ENCODE measurements at regions not wholly inside any gene's neighbourhood (a gene's known extent, or its start where the extent isn't known, plus 50 kb on each side); places are given as distances from the start of the nearest gene placed in this dataset.

DNA sequence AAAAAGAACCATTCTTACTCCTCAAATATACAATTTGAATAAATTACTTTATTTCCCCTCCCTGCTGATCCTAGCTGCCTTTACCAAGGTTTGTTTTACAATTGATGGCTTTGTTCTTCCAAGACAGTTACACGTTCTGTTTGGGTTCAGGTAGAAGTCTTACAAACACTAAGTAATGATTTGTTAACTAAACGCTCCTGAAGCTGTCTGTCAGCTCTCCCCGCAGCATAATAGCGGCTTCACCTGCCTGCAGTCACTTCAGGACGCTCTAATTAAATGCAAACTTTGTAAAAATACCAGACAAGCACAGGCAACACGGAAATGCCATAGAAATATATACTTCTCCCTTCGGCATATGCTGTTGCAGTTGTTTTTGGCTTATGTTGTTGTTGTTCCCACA, 176.4 kb upstream of the MDFIC2 start:
- Histone ChIP-seq H2AFZ (ENCODE audit: low read depth, low read length) (no peak overlapping the region), H3K4me2 (ENCODE audit: insufficient read depth, low read length) (no peak overlapping the region), H3K79me2 (ENCODE audit: control insufficient read depth, insufficient read depth, low read length) (no peaks in the 10 kb centered on the region), H3K9ac (replicated peaks; ENCODE audit: extremely low read depth, insufficient read depth, low read length) (no peak overlapping the region), H3K27me3 (ENCODE audit: control insufficient read depth in 2 of 2, insufficient read depth in 2 of 2, low read length in 2 of 2) (peaks cover 2 to 8% of the 10 kb centered on the region in 2 experiments), H4K20me1 (replicated peaks; ENCODE audit: control insufficient read depth, extremely low read depth, insufficient read depth, low read length) (no peaks in the 10 kb centered on the region), H3K9me1 (replicated peaks; ENCODE audit: control insufficient read depth, extremely low read depth, insufficient read depth, low read length) (no peaks in the 10 kb centered on the region), H3K9me3 (replicated peaks; ENCODE audit: control insufficient read depth, insufficient read depth, low read length) (no peaks in the 10 kb centered on the region), H3K4me3 (replicated peaks in 1 of 3; ENCODE audit: insufficient read depth in 1 of 3, low read depth in 1 of 3, low read length in 3 of 3) (no peak overlapping the region), H3K4me1 (ENCODE audit: control insufficient read depth, extremely low read depth, insufficient read depth, low read length) (no peaks in the 10 kb centered on the region), H3K36me3 (ENCODE audit: control insufficient read depth in 2 of 2, extremely low read depth in 1 of 2, insufficient read depth in 2 of 2, low read length in 2 of 2) (no peaks in the 10 kb centered on the region), H3K27ac (ENCODE audit: insufficient read depth, low read depth, low read length) (no peak overlapping the region)
- no TSS peak for BruUV-seq (replicated peaks)
- dilution Hi-C loops (cut with MboI; ENCODE audit: extremely low pct_ligation_motif_present, low sequenced_read_pairs) (no loop called here), intact Hi-C loops (cut with micrococcal nuclease) (no loop called here)
- TF ChIP-seq FOS (IDR thresholded peaks at IDR 0.05; ENCODE audit: borderline replicate concordance, insufficient read depth, low read length) (no peak), POLR2A (IDR thresholded peaks at IDR 0.05; ENCODE audit: low read depth, low read length) (no peak), CTCF (IDR thresholded peaks at IDR 0.05; ENCODE audit: extremely low read depth in 1 of 2, insufficient read depth in 1 of 2, low read depth in 1 of 2, low read length in 2 of 2) (no peak), JUN (IDR thresholded peaks at IDR 0.05; ENCODE audit: borderline replicate concordance, insufficient read depth, insufficient read length, low read depth) (no peak), EZH2 (IDR thresholded peaks at IDR 0.05; ENCODE audit: borderline replicate concordance, low read depth, low read length, severe bottlenecking) (no peak), MYC (IDR thresholded peaks at IDR 0.05; ENCODE audit: low read depth, low read length) (no peak)
- TF ChIP-seq, protein P1, sequence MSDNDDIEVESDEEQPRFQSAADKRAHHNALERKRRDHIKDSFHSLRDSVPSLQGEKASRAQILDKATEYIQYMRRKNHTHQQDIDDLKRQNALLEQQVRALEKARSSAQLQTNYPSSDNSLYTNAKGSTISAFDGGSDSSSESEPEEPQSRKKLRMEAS (IDR thresholded peaks at IDR 0.05; ENCODE audit: insufficient read depth, insufficient read length), result no peak
- FAIRE-seq (no peak), DNase-seq (ENCODE audit: low read depth, low spot score) (no peak)
- ChIA-PET CTCF (no interaction called here), POLR2A (no interaction called here)

DNA sequence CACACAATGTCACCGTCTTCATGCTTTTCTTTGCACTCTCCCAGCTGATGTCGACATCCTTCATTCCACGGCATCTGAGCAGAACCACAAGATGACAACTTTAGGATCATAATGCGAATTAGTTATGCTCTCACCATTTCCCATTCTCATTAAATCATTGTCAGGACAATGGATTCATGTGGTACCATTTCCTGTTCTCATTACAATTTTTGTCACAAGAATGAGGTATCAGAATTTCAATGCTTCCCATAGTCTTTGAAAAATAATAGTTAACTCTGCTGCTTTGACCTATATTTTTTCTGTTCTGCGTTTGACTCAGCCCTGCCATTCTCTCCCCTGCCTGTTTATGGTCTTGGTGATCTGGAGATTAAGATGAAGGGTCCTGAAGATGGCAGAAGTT, 175.7 kb upstream of the MDFIC2 start:
- Histone ChIP-seq H3K27me3 (ENCODE audit: control insufficient read depth in 2 of 2, insufficient read depth in 2 of 2, low read length in 2 of 2) (peaks cover 2 to 8% of the 10 kb centered on the region in 2 experiments), H3K79me2 (ENCODE audit: control insufficient read depth, insufficient read depth, low read length) (no peaks in the 10 kb centered on the region), H4K20me1 (replicated peaks; ENCODE audit: control insufficient read depth, extremely low read depth, insufficient read depth, low read length) (no peaks in the 10 kb centered on the region), H2AFZ (ENCODE audit: low read depth, low read length) (no peak overlapping the region), H3K36me3 (ENCODE audit: control insufficient read depth in 2 of 2, extremely low read depth in 1 of 2, insufficient read depth in 2 of 2, low read length in 2 of 2) (no peaks in the 10 kb centered on the region), H3K4me3 (replicated peaks in 1 of 3; ENCODE audit: insufficient read depth in 1 of 3, low read depth in 1 of 3, low read length in 3 of 3) (no peak overlapping the region), H3K9me1 (replicated peaks; ENCODE audit: control insufficient read depth, extremely low read depth, insufficient read depth, low read length) (no peaks in the 10 kb centered on the region), H3K9me3 (replicated peaks; ENCODE audit: control insufficient read depth, insufficient read depth, low read length) (no peaks in the 10 kb centered on the region), H3K27ac (ENCODE audit: insufficient read depth, low read depth, low read length) (no peak overlapping the region), H3K4me2 (ENCODE audit: insufficient read depth, low read length) (no peak overlapping the region), H3K9ac (replicated peaks; ENCODE audit: extremely low read depth, insufficient read depth, low read length) (no peak overlapping the region), H3K4me1 (ENCODE audit: control insufficient read depth, extremely low read depth, insufficient read depth, low read length) (no peaks in the 10 kb centered on the region)
- BruUV-seq (replicated peaks), result no TSS peak
- intact Hi-C loops (cut with micrococcal nuclease) (no loop called here), dilution Hi-C loops (cut with MboI; ENCODE audit: extremely low pct_ligation_motif_present, low sequenced_read_pairs) (no loop called here)
- TF ChIP-seq MYC (IDR thresholded peaks at IDR 0.05; ENCODE audit: low read depth, low read length), result no peak
- peak; percentile 11 for TF ChIP-seq JUN (IDR thresholded peaks at IDR 0.05; ENCODE audit: borderline replicate concordance, insufficient read depth, insufficient read length, low read depth)
- FAIRE-seq, result no peak
- peak; percentile 7 for DNase-seq (ENCODE audit: low read depth, low spot score)
- CTCF ChIA-PET, result no interaction called here
- POLR2A ChIA-PET, result no interaction called here

All from endothelial cell of umbilical vein (primary cell).